Hepatocyte (in vitro differentiated cells): ENCODE measurements at regions not wholly inside any gene's neighbourhood (a gene's known extent, or its start where the extent isn't known, plus 50 kb on each side); places are given as distances from the start of the nearest gene placed in this dataset. TPM values are rescaled to one million over a fixed set of nuclear protein-coding genes. Genes with fewer than 3 reads are reported as not detected.

Source experiments
- DNase-seq: peaks from one replicate; pipeline ENCODE4 v3.0.0-alpha.2; 2016; ENCODE audit warnings: low spot score
- H2AFZ ChIP-seq: fragments of 200-600 bp; sonication (generic); 2 replicates; pipeline ENCODE4 v1.6.0; 2016; ENCODE audit warnings: antibody characterized with exemption, mild to moderate bottlenecking
- H3K27ac ChIP-seq: fragments of 200-600 bp; sonication (generic); 2 replicates; pipeline ENCODE4 v1.5.1; 2016; ENCODE audit warnings: mild to moderate bottlenecking
- H3K27me3 ChIP-seq: fragments of 200-600 bp; sonication (generic); 2 replicates; pipeline ENCODE4 v1.6.1; 2016
- H3K36me3 ChIP-seq: fragments of 200-600 bp; sonication (generic); replicated peaks from 2 replicates; pipeline ENCODE4 v1.5.1; 2016; ENCODE audit warnings: low read depth; ENCODE audit not compliant: insufficient read depth
- H3K4me1 ChIP-seq: fragments of 200-600 bp; sonication (generic); 2 replicates; pipeline ENCODE4 v1.5.1; 2016; ENCODE audit warnings: mild to moderate bottlenecking, moderate library complexity; ENCODE audit not compliant: insufficient read depth
- H3K4me2 ChIP-seq: fragments of 200-600 bp; sonication (generic); 2 replicates; pipeline ENCODE4 v1.6.0; 2016
- H3K4me3 ChIP-seq: fragments of 200-600 bp; sonication (generic); 2 replicates; pipeline ENCODE4 v1.5.1; 2016; ENCODE audit warnings: mild to moderate bottlenecking
- H3K79me2 ChIP-seq: fragments of 200-600 bp; sonication (generic); 2 replicates; pipeline ENCODE4 v1.6.0; 2017; ENCODE audit warnings: mild to moderate bottlenecking
- H3K9me2 ChIP-seq: fragments of 200-600 bp; sonication (generic); replicated peaks from 2 replicates; pipeline ENCODE4 v1.6.0; 2017; ENCODE audit warnings: mild to moderate bottlenecking; ENCODE audit not compliant: insufficient read depth
- H3K9me3 ChIP-seq: fragments of 200-600 bp; sonication (generic); 2 replicates; pipeline ENCODE4 v1.5.1; 2016; ENCODE audit warnings: low read depth, mild to moderate bottlenecking
- H4K20me1 ChIP-seq: fragments of 200-600 bp; sonication (generic); 2 replicates; pipeline ENCODE4 v1.6.0; 2016; ENCODE audit warnings: mild to moderate bottlenecking; ENCODE audit not compliant: insufficient read depth, poor library complexity, severe bottlenecking
- CTCF ChIP-seq: fragments of 200-600 bp; sonication (generic); IDR thresholded peaks from 2 replicates; pipeline ENCODE4 v1.5.1; 2016; ENCODE audit warnings: antibody characterized with exemption, mild to moderate bottlenecking; ENCODE audit not compliant: poor library complexity
- EZH2 ChIP-seq: fragments of 200-600 bp; sonication (generic); IDR thresholded peaks from 2 replicates; pipeline ENCODE4 v1.6.1; 2016; ENCODE audit warnings: antibody characterized with exemption, mild to moderate bottlenecking, borderline replicate concordance
- EZH2phosphoT487 ChIP-seq: fragments of 200-600 bp; sonication (generic); IDR thresholded peaks from one replicate; pipeline ENCODE4 v1.6.1; 2018; ENCODE audit warnings: antibody characterized with exemption, mild to moderate bottlenecking, low read depth, moderate library complexity; ENCODE audit not compliant: unreplicated experiment, severe bottlenecking
- WGBS: methylation state at CpG from one replicate; pipeline ENCODE4 v1.1.6; 2016; ENCODE audit warnings: low lambda C conversion rate; ENCODE audit errors: missing lambda C conversion rate; 5-methylcytosine and 5-hydroxymethylcytosine counted together
- small RNA-seq: library from RNA; depleted of rRNA; stranded (forward); fragments of <200 nt; gene quantifications from one replicate; pipeline ENCODE3, GENCODE V24; 2014

GRCh38 chr5:174785120-174785680, 60.8 kb downstream of the MSX2 start:
- Histone ChIP-seq H3K27me3 (no peaks in the 10 kb centered on the region), H3K27ac (no peak overlapping the region), H2AFZ (no peak overlapping the region), H3K36me3 (no peaks in the 10 kb centered on the region), H3K4me1 (no peaks in the 10 kb centered on the region), H3K9me3 (no peaks in the 10 kb centered on the region), H4K20me1 (no peaks in the 10 kb centered on the region), H3K4me2 (no peak overlapping the region), H3K79me2 (no peaks in the 10 kb centered on the region), H3K9me2 (no peaks in the 10 kb centered on the region), H3K4me3 (no peak overlapping the region)
- no peak for DNase-seq
- TF ChIP-seq CTCF = no peak
- no peak for TF ChIP-seq EZH2phosphoT487
- TF ChIP-seq EZH2 = no peak
- WGBS = 92% methylated on average over 5 of the region's 5 CpGs

Small RNAs in the stretch of these regions (small RNA-seq; reads per million reads assigned to genes)
- gene AC008413.1 = not detected
